GM18867 (cell line): ENCODE measurements at regions not wholly inside any gene's neighbourhood (a gene's known extent, or its start where the extent isn't known, plus 50 kb on each side); places are given as distances from the start of the nearest gene placed in this dataset.

Experiments
- ATAC-seq: cut with Tn5 transposase; IDR thresholded peaks from one replicate; pipeline ENCODE4 v1.9.1; 2021; ENCODE audit warnings: mild to moderate bottlenecking, moderate library complexity; ENCODE audit not compliant: unreplicated experiment

- no peak for ATAC-seq
Observed at GRCh38 chr10:104505521-104506042, 135.5 kb upstream of the SORCS3 start.

GRCh38 chr10:104509981-104510380, 131.1 kb upstream of the SORCS3 start:
- ATAC-seq = no peak

GRCh38 chr10:104510644-104511043, 130.4 kb upstream of the SORCS3 start:
- ATAC-seq = no peak

- ATAC-seq = no peak
Observed at GRCh38 chr10:104512800-104513199, 128.3 kb upstream of the SORCS3 start.

GRCh38 chr10:104515678-104516199, 125.4 kb upstream of the SORCS3 start:
- ATAC-seq = no peak

- no peak for ATAC-seq
Observed at GRCh38 chr10:104516986-104517385, 124.1 kb upstream of the SORCS3 start.

- ATAC-seq = no peak
Observed at GRCh38 chr10:104517946-104518345, 123.1 kb upstream of the SORCS3 start.

GRCh38 chr10:104518891-104519290, 122.2 kb upstream of the SORCS3 start:
- no peak for ATAC-seq

GRCh38 chr10:104520653-104521052, 120.4 kb upstream of the SORCS3 start:
- ATAC-seq = no peak

GRCh38 chr10:104521901-104522694, 119.0 kb upstream of the SORCS3 start:
- no peak for ATAC-seq

GRCh38 chr10:104526188-104526587, 114.9 kb upstream of the SORCS3 start:
- ATAC-seq = no peak

GRCh38 chr10:104527013-104527412, 114.1 kb upstream of the SORCS3 start:
- ATAC-seq = no peak

- ATAC-seq = no peak
Observed at GRCh38 chr10:104540181-104540580, 100.9 kb upstream of the SORCS3 start.

- no peak for ATAC-seq
Observed at GRCh38 chr10:104541820-104542219, 99.3 kb upstream of the SORCS3 start.

- no peak for ATAC-seq
Observed at GRCh38 chr10:104546336-104546735, 94.8 kb upstream of the SORCS3 start.

GRCh38 chr10:104546756-104547155, 94.3 kb upstream of the SORCS3 start:
- ATAC-seq = no peak

- ATAC-seq = no peak
Observed at GRCh38 chr10:104548090-104548489, 93.0 kb upstream of the SORCS3 start.

- ATAC-seq = no peak
Observed at GRCh38 chr10:104556831-104557230, 84.3 kb upstream of the SORCS3 start.

- no peak for ATAC-seq
Observed at GRCh38 chr10:104557966-104558365, 83.1 kb upstream of the SORCS3 start.

- ATAC-seq = no peak
Observed at GRCh38 chr10:104559935-104560334, 81.2 kb upstream of the SORCS3 start.

- ATAC-seq = no peak
Observed at GRCh38 chr10:104563051-104563450, 78.0 kb upstream of the SORCS3 start.

- no peak for ATAC-seq
Observed at GRCh38 chr10:104563548-104563947, 77.5 kb upstream of the SORCS3 start.
